HG02885 (cell line): ENCODE measurements at regions not wholly inside any gene's neighbourhood (a gene's known extent, or its start where the extent isn't known, plus 50 kb on each side); places are given as distances from the start of the nearest gene placed in this dataset.

ENCODE experiments used
- ATAC-seq: cut with Tn5 transposase; IDR thresholded peaks from one replicate; pipeline ENCODE4 v1.9.1; 2021; ENCODE audit warnings: mild to moderate bottlenecking; ENCODE audit not compliant: unreplicated experiment, poor library complexity

GRCh38 chr4:14769993-14770392 lies 232.3 kb upstream of the CPEB2 start:
- no peak for ATAC-seq

GRCh38 chr4:14771094-14771493 lies 231.2 kb upstream of the CPEB2 start:
- ATAC-seq = no peak

- no peak for ATAC-seq
Observed at GRCh38 chr4:14771504-14772175, 230.6 kb upstream of the CPEB2 start.

- peak; percentile 71 for ATAC-seq
Observed at GRCh38 chr4:14772388-14772787, 229.9 kb upstream of the CPEB2 start.

GRCh38 chr4:14783011-14783877 lies 219.0 kb upstream of the CPEB2 start:
- ATAC-seq = peak; percentile 98

- no peak for ATAC-seq
Observed at GRCh38 chr4:14787221-14787620, 215.1 kb upstream of the CPEB2 start.

GRCh38 chr4:14787894-14788293 lies 214.4 kb upstream of the CPEB2 start:
- no peak for ATAC-seq

- no peak for ATAC-seq
Observed at GRCh38 chr4:14790494-14790893, 211.8 kb upstream of the CPEB2 start.

- ATAC-seq = no peak
Observed at GRCh38 chr4:14792702-14793227, 209.5 kb upstream of the CPEB2 start.

- ATAC-seq = peak; percentile 62
Observed at GRCh38 chr4:14800977-14801376, 201.3 kb upstream of the CPEB2 start.

GRCh38 chr4:14802596-14802995 lies 199.7 kb upstream of the CPEB2 start:
- ATAC-seq = no peak

- ATAC-seq = no peak
Observed at GRCh38 chr4:14807856-14808255, 194.4 kb upstream of the CPEB2 start.

- no peak for ATAC-seq
Observed at GRCh38 chr4:14809203-14809602, 193.1 kb upstream of the CPEB2 start.

- no peak for ATAC-seq
Observed at GRCh38 chr4:14810121-14810520, 192.2 kb upstream of the CPEB2 start.

GRCh38 chr4:14810568-14810967 lies 191.7 kb upstream of the CPEB2 start:
- no peak for ATAC-seq

GRCh38 chr4:14812101-14812500 lies 190.2 kb upstream of the CPEB2 start:
- ATAC-seq = no peak

GRCh38 chr4:14816623-14817261 lies 185.5 kb upstream of the CPEB2 start:
- ATAC-seq = no peak

- ATAC-seq = no peak
Observed at GRCh38 chr4:14824189-14824588, 178.1 kb upstream of the CPEB2 start.

- no peak for ATAC-seq
Observed at GRCh38 chr4:14827111-14827510, 175.2 kb upstream of the CPEB2 start.

- no peak for ATAC-seq
Observed at GRCh38 chr4:14829795-14830194, 172.5 kb upstream of the CPEB2 start.

- no peak for ATAC-seq
Observed at GRCh38 chr4:14831416-14831815, 170.9 kb upstream of the CPEB2 start.
